Ovary (tissue), 7 donors: ENCODE measurements at regions not wholly inside any gene's neighbourhood (a gene's known extent, or its start where the extent isn't known, plus 50 kb on each side); places are given as distances from the start of the nearest gene placed in this dataset.

Source experiments
- DNase-seq, 5 donors: peaks; one replicate each; pipeline ENCODE4 v3.0.0-alpha.2; 2019 to 2020
- H3K27ac ChIP-seq, 2 donors: fragments of 200-600 bp; one replicate each; pipeline versions ENCODE4 v1.5.1 to v1.8.0; 2019 to 2022
- H3K27me3 ChIP-seq: fragments of 200-600 bp; one replicate; pipeline ENCODE4 v1.8.0; 2022
- H3K36me3 ChIP-seq: fragments of 200-600 bp; sonication (generic); one replicate; pipeline ENCODE4 v1.5.1; 2019
- H3K4me1 ChIP-seq: one replicate; pipeline ENCODE4 v1.8.1; 2013; ENCODE audit warnings: mild to moderate bottlenecking, moderate library complexity; ENCODE audit not compliant: insufficient read depth
- H3K4me3 ChIP-seq: fragments of 200-600 bp; sonication (generic); one replicate; pipeline ENCODE4 v1.5.1; 2017
- H3K9me3 ChIP-seq, 2 donors: fragments of 200-600 bp in 1 of 2; sonication (generic) in 1 of 2; one replicate each; pipeline versions ENCODE4 v1.5.1 to v1.8.1; 2013 to 2019; ENCODE audit warnings: mild to moderate bottlenecking in 1 of 2, moderate library complexity in 1 of 2
- EP300 ChIP-seq: sonication (generic); formaldehyde crosslinking; IDR thresholded peaks from one replicate; pipeline ENCODE4 v1.6.1; 2017; ENCODE audit warnings: antibody characterized with exemption
- POLR2A ChIP-seq: fragments of 450-650 bp; IDR thresholded peaks from one replicate; pipeline ENCODE4 v1.6.1; 2017; ENCODE audit warnings: antibody characterized with exemption, mild to moderate bottlenecking, moderate library complexity
- WGBS, 3 donors: extraction: QIAGEN DNeasy Blood & Tissue Kit in 1 of 3; methylation state at CpG; one replicate each; pipeline versions ENCODE4 v1.1.5 to v1.1.7; 2013 to 2017; 5-methylcytosine and 5-hydroxymethylcytosine counted together
- intact Hi-C, 4 donors: fragments of 100-400 bp; cut with DNase I; formaldehyde crosslinking; loops; one replicate each; pipeline versions ENCODE4 v1.11.0 to v1.15.1; 2022 to 2023
- TF ChIP-seq, protein P1 (sequence below), 3 donors: fragments of 450-650 bp in 2 of 3; fragments of 200-600 bp in 1 of 3; IDR thresholded peaks; one replicate each; pipeline versions ENCODE4 v1.5.1 to v1.8.0; 2016 to 2022; ENCODE audit warnings: antibody characterized with exemption in 3 of 3, mild to moderate bottlenecking in 1 of 3
- donor health status: DM: no; HTN: no; CAD: no; lungs with moderate emphysema.
- donor health status: DM: no; HTN: no; CAD: no.
- donor health status: Bipolar disorder and iron deficiency.
- donor health status: DM: no; HTN: no; CAD: no.
- donor health status: DM: yes; HTN: yes; CAD: no.

DNA sequence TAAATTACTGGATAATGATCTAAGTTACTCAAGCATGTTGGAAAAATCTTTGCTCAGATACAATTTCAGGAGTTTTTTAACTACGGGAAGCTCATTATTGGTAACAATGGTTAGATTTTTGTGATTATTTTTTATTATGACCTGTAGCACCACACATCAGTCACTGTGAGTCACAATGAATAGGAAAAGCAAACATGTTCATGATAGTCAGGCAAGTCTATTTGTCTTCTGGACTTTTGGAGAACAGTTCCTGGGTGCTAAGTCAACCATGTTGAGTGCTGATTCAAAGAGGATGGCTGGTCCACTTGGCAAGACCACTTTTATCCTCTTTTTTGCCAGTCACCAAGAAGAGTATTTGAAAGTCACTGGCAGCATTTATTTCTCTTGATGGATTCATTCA lies 403.2 kb downstream of the KIF4B start:
- 88 to 95% (median 94%) methylated on average over 1 of the region's 1 CpG for WGBS, 3 donors
- Histone ChIP-seq H3K27ac (no peak overlapping the region), H3K27me3 (no peaks in the 10 kb centered on the region), H3K36me3 (no peaks in the 10 kb centered on the region), H3K4me1 (no peaks in the 10 kb centered on the region), H3K9me3 (no peaks in the 10 kb centered on the region), H3K4me3 (no peak overlapping the region)
- TF ChIP-seq POLR2A (no peak), EP300 (no peak)
- TF ChIP-seq, protein P1, sequence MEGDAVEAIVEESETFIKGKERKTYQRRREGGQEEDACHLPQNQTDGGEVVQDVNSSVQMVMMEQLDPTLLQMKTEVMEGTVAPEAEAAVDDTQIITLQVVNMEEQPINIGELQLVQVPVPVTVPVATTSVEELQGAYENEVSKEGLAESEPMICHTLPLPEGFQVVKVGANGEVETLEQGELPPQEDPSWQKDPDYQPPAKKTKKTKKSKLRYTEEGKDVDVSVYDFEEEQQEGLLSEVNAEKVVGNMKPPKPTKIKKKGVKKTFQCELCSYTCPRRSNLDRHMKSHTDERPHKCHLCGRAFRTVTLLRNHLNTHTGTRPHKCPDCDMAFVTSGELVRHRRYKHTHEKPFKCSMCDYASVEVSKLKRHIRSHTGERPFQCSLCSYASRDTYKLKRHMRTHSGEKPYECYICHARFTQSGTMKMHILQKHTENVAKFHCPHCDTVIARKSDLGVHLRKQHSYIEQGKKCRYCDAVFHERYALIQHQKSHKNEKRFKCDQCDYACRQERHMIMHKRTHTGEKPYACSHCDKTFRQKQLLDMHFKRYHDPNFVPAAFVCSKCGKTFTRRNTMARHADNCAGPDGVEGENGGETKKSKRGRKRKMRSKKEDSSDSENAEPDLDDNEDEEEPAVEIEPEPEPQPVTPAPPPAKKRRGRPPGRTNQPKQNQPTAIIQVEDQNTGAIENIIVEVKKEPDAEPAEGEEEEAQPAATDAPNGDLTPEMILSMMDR (IDR thresholded peaks at IDR 0.05): no peak
- DNase-seq: no peak
- intact Hi-C loops: no loop called here

DNA sequence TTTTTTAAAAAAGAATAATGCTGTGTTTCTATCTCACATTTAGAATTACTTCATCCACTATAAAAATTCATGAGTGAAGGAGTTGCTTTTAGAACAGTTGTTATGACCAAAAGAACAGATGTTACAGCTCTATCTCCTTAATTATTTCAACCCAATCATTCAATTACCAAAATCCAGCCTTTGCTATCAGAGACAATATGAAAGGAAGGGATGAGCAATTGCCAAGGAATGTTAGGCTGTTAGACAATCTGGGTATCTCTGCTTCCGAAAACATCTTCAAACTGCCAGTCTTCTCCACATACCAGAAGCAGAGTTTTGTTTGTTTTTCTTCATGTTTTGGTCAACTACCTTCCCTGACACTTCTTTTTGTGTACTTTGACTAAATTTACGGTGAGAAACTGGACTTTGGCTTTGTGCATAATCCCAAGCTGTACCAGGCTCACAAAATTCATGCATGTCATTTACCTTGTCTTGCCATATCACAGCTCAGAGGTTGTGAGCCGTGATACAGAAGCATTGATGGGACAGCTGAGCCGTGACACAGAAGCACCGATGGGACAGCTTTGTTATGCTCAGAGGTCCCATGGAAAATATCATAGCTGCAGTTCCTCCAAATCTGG lies 405.5 kb downstream of the KIF4B start:
- Histone ChIP-seq H3K4me3 (no peak overlapping the region), H3K27me3 (no peaks in the 10 kb centered on the region), H3K27ac (no peak overlapping the region), H3K4me1 (no peaks in the 10 kb centered on the region), H3K36me3 (no peaks in the 10 kb centered on the region), H3K9me3 (no peaks in the 10 kb centered on the region)
- 18 to 30% (median 28%) methylated on average over 5 of the region's 5 CpGs for WGBS, 3 donors
- DNase-seq: no peak
- TF ChIP-seq EP300 (no peak), POLR2A (no peak)
- TF ChIP-seq, protein P1 (IDR thresholded peaks at IDR 0.05): no peak
- intact Hi-C loops: no loop called here

DNA sequence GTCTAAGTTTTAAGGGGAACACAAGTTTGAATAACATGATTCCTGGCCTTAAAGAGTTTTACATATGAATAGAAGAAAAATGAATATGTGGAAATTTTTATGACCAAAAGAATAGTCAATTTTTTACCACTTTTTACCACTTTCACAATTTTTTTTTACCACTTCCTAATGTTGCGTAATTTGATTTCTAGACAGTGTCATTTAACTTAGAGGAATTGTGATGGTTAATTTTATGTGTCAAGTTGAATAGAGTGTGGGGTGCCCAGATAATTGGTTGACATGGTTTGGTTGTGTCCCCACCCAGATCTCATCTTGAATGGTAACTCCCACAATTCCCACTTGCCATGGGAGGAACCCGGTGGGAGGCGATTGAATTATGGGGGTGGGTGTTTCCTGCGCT lies 416.6 kb downstream of the KIF4B start:
- no peaks in the 10 kb centered on the region for H3K27me3 ChIP-seq
- no peak for DNase-seq
- no peak for TF ChIP-seq POLR2A
- TF ChIP-seq, protein P1 (IDR thresholded peaks at IDR 0.05): no peak
- no peak for TF ChIP-seq EP300
- no peak overlapping the region for H3K27ac ChIP-seq
- H3K9me3 ChIP-seq: no peaks in the 10 kb centered on the region
- WGBS, 3 donors: 85 to 93% (median 89%) methylated on average over 4 of the region's 4 CpGs
- H3K4me3 ChIP-seq: no peak overlapping the region
- H3K36me3 ChIP-seq: no peaks in the 10 kb centered on the region
- intact Hi-C loops: no loop called here
- no peaks in the 10 kb centered on the region for H3K4me1 ChIP-seq

DNA sequence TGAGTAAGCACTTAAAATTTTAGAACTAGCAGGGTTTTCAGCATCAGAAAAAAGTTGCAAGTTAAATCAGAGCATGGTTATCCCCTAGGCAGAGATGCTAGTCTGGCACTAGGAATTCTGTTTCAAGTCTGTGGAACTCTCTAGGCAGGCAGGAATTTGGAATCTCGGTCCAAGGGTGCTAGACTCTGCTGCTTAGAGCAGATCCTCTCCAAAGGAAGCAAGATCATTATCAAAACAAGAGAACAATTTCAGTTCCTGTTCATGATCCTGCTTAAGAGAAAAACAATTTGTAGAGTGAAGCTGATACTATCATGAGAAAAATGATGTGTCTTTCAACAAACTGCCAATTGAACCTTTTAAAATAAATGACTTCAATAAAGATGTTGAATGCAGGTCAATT lies 420.7 kb downstream of the KIF4B start:
- intact Hi-C loops: no loop called here
- no peaks in the 10 kb centered on the region for H3K36me3 ChIP-seq
- no peaks in the 10 kb centered on the region for H3K9me3 ChIP-seq
- WGBS, 3 donors: 47 to 58% (median 48%) methylated on average over 1 of the region's 1 CpG
- H3K27me3 ChIP-seq: no peaks in the 10 kb centered on the region
- H3K4me1 ChIP-seq: no peaks in the 10 kb centered on the region
- no peak overlapping the region for H3K4me3 ChIP-seq
- no peak overlapping the region for H3K27ac ChIP-seq
- TF ChIP-seq EP300 (no peak), POLR2A (no peak)
- TF ChIP-seq, protein P1 (IDR thresholded peaks at IDR 0.05): no peak
- no peak for DNase-seq
